Thyroid gland (tissue), 4 donors: ENCODE measurements at regions not wholly inside any gene's neighbourhood (a gene's known extent, or its start where the extent isn't known, plus 50 kb on each side); places are given as distances from the start of the nearest gene placed in this dataset.

Experiments used
- DNase-seq, 2 donors: peaks; one replicate each; pipeline ENCODE4 v3.0.0-alpha.2; 2019
- H3K27ac ChIP-seq, 3 donors: fragments of 200-600 bp; sonication (generic); 1 replicate in 2 of 3; 2 replicates in 1 of 3; pipeline ENCODE4 v1.5.1; 2016 to 2019; ENCODE audit warnings: mild to moderate bottlenecking in 1 of 3, moderate library complexity in 1 of 3
- H3K27me3 ChIP-seq: fragments of 200-600 bp; sonication (generic); one replicate; pipeline ENCODE4 v1.5.1; 2019
- H3K36me3 ChIP-seq, 2 donors: fragments of 200-600 bp; sonication (generic); one replicate each; pipeline ENCODE4 v1.5.1; 2016 to 2019
- H3K4me1 ChIP-seq, 2 donors: fragments of 200-600 bp; sonication (generic); one replicate each; pipeline ENCODE4 v1.5.1; 2017 to 2019
- H3K4me3 ChIP-seq, 3 donors: fragments of 200-600 bp; sonication (generic); replicated peaks in 1 of 3; 1 replicate in 2 of 3; 2 replicates in 1 of 3; pipeline ENCODE4 v1.5.1; 2016; ENCODE audit warnings: mild to moderate bottlenecking in 1 of 3
- H3K9me3 ChIP-seq: fragments of 200-600 bp; sonication (generic); one replicate; pipeline ENCODE4 v1.5.1; 2017
- POLR2A ChIP-seq, 2 donors: fragments of 450-650 bp; IDR thresholded peaks; one replicate each; pipeline ENCODE4 v1.6.1; 2017; ENCODE audit warnings: antibody characterized with exemption in 2 of 2, mild to moderate bottlenecking in 2 of 2, moderate library complexity in 1 of 2
- WGBS, 2 donors: methylation state at CpG; one replicate each; pipeline ENCODE4 v1.1.5; 2017; 5-methylcytosine and 5-hydroxymethylcytosine counted together
- intact Hi-C: fragments of 100-400 bp; cut with DNase I; formaldehyde crosslinking; loops from one replicate; pipeline ENCODE4 v1.15.1; 2023
- TF ChIP-seq, protein P1 (sequence below), 6 experiments: fragments of 200-600 bp in 3 of 6; fragments of 450-650 bp in 3 of 6; sonication (generic) in 3 of 6; IDR thresholded peaks; one replicate each; pipeline ENCODE4 v1.5.1; 2016 to 2019; ENCODE audit warnings: antibody characterized with exemption in 6 of 6, mild to moderate bottlenecking in 2 of 6, inconsistent platforms in 1 of 6, moderate library complexity in 1 of 6

DNA sequence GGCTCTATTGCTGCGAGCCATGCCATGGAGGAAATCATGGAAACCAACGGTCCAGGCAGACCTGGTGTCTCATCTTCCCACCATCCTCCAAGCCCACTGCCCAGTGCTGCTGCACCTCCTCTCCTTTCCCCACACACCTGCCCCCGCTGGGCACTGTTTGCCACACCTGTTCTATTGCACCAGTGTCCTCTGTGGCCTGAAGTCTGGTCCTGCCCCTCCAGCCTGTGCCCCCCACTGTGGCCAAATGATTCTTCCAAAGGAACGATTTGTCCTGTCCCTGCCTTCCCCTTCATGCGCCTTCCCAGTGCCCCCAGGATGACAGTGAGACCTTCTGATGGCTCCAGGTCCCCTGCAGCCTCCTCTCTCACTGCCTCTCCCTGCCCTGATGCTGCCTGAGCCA, 101.9 kb upstream of the TWIST2 start:
- Histone ChIP-seq H3K4me3 (no peak overlapping the region), H3K9me3 (no peaks in the 10 kb centered on the region), H3K27me3 (no peaks in the 10 kb centered on the region), H3K4me1 (no peaks in the 10 kb centered on the region), H3K36me3 (no peaks in the 10 kb centered on the region), H3K27ac (no peak overlapping the region)
- 76 to 82% methylated on average over 5 of the region's 5 CpGs for WGBS, 2 donors
- intact Hi-C loops = no loop called here
- TF ChIP-seq, protein P1, sequence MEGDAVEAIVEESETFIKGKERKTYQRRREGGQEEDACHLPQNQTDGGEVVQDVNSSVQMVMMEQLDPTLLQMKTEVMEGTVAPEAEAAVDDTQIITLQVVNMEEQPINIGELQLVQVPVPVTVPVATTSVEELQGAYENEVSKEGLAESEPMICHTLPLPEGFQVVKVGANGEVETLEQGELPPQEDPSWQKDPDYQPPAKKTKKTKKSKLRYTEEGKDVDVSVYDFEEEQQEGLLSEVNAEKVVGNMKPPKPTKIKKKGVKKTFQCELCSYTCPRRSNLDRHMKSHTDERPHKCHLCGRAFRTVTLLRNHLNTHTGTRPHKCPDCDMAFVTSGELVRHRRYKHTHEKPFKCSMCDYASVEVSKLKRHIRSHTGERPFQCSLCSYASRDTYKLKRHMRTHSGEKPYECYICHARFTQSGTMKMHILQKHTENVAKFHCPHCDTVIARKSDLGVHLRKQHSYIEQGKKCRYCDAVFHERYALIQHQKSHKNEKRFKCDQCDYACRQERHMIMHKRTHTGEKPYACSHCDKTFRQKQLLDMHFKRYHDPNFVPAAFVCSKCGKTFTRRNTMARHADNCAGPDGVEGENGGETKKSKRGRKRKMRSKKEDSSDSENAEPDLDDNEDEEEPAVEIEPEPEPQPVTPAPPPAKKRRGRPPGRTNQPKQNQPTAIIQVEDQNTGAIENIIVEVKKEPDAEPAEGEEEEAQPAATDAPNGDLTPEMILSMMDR (IDR thresholded peaks at IDR 0.05) = no peak
- no peak for TF ChIP-seq POLR2A (IDR thresholded peaks at IDR 0.05)
- DNase-seq = no peak

DNA sequence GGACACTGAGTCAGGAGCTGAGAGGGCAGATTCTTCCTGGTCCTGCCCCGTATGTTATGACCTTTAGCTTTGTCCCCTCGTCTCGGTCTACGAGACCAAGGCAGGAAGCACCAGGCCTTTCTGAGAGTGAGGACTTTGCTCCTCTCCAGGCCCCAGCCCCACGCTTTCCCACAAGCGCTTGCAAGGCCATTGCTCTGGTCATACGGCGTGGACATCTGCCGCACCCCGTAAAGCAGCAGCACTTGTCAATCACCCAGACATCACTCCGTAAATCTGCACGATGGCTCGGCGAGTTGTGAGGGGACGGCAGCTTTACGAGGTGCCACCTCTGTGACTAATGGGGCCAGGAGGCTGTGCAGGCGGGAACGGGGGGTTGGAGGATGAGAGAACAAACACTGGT, 100.8 kb upstream of the TWIST2 start:
- intact Hi-C loops = no loop called here
- no peak for DNase-seq
- Histone ChIP-seq H3K27me3 (no peaks in the 10 kb centered on the region), H3K27ac (no peak overlapping the region), H3K4me1 (no peaks in the 10 kb centered on the region), H3K9me3 (no peaks in the 10 kb centered on the region), H3K4me3 (no peak overlapping the region), H3K36me3 (no peaks in the 10 kb centered on the region)
- TF ChIP-seq, protein P1 (IDR thresholded peaks at IDR 0.05) = no peak
- no peak for TF ChIP-seq POLR2A (IDR thresholded peaks at IDR 0.05)
- WGBS, 2 donors = 92 to 95% methylated on average over 18 of the region's 18 CpGs

DNA sequence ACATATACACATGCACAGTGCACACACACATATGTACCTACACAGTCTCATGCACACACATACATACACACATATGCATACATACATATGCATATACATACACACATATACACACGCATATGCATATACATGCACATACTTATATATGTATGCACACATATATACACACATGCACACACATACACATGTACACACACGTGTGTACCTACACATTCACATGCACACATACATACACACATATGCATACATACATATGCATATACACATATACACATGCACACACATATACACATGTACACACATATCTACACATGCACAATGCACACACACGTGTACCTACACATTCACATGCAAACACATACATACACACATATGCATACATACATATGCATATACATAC, 100.3 kb upstream of the TWIST2 start:
- no peaks in the 10 kb centered on the region for H3K36me3 ChIP-seq
- TF ChIP-seq, protein P1 (IDR thresholded peaks at IDR 0.05) = no peak
- no peak for TF ChIP-seq POLR2A (IDR thresholded peaks at IDR 0.05)
- H3K27ac ChIP-seq = no peak overlapping the region
- WGBS, 2 donors = 59 to 60% methylated on average over 3 of the region's 3 CpGs
- no peaks in the 10 kb centered on the region for H3K27me3 ChIP-seq
- no peak overlapping the region for H3K4me3 ChIP-seq
- H3K4me1 ChIP-seq = no peaks in the 10 kb centered on the region
- intact Hi-C loops = no loop called here
- H3K9me3 ChIP-seq = no peaks in the 10 kb centered on the region
- no peak for DNase-seq

DNA sequence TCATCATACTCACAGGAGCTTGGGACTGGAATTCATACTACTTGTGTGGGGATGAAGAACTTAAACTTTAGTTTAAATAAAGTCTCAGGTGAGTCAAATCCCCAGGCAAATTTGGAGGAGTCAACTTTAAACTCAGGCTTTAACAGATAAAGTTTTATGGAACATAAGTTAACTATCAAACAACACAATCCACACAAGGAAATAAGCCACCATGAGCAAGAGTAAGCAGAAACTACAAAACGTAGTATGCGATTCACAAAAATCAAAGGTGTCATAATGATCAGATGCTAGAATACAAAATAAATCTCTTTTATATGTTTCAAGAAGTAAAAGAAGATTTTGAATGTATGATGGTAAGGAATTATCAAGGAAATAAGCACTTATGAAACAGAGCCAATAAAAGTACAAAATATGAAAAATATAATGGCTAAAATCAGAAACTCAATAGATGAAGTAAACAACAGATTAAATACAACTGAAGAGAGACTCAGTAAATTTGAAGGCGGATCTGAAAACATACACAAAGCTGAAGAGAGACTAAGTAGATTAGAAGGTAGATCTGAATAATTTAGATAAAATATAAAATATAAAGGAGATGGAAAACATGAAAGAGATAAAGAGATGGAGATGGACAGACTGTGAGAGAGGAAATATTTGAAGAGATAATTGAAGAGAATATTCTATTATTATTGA, 97.5 kb upstream of the TWIST2 start:
- Histone ChIP-seq H3K4me1 (no peaks in the 10 kb centered on the region), H3K27me3 (no peaks in the 10 kb centered on the region), H3K4me3 (no peak overlapping the region), H3K27ac (no peak overlapping the region), H3K9me3 (no peaks in the 10 kb centered on the region), H3K36me3 (no peaks in the 10 kb centered on the region)
- no peak for DNase-seq
- TF ChIP-seq, protein P1 (IDR thresholded peaks at IDR 0.05) = no peak
- no peak for TF ChIP-seq POLR2A (IDR thresholded peaks at IDR 0.05)
- intact Hi-C loops = no loop called here
- 93 to 94% methylated on average over 3 of the region's 3 CpGs for WGBS, 2 donors

DNA sequence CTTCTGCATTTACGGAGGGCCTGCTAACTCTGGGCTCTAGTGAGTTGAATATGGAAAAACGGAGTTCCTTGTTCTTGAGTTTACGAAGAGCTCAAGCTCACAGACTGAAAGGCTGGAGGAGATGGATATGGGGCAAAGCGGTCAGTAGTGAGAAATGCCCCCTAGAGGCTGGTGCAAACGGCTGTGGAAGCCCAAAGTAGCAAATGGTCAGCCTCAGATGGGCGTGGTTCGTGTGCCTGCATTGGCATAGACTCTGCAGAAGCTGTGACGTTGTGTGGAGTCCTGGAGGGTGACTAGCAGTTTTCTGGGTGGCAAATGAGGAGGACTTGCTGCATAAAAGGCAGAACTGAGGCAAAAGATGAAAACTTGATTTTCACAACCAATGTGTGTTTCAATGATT, 93.6 kb upstream of the TWIST2 start:
- intact Hi-C loops = no loop called here
- no peaks in the 10 kb centered on the region for H3K4me1 ChIP-seq
- no peaks in the 10 kb centered on the region for H3K27me3 ChIP-seq
- H3K4me3 ChIP-seq = no peak overlapping the region
- WGBS, 2 donors = 65 to 66% methylated on average over 8 of the region's 8 CpGs
- H3K36me3 ChIP-seq = no peaks in the 10 kb centered on the region
- no peak for DNase-seq
- H3K27ac ChIP-seq = no peak overlapping the region
- TF ChIP-seq, protein P1 (IDR thresholded peaks at IDR 0.05) = no peak
- TF ChIP-seq POLR2A (IDR thresholded peaks at IDR 0.05) = no peak
- H3K9me3 ChIP-seq = no peaks in the 10 kb centered on the region
